H9 (cell line): ENCODE measurements at regions not wholly inside any gene's neighbourhood (a gene's known extent, or its start where the extent isn't known, plus 50 kb on each side); places are given as distances from the start of the nearest gene placed in this dataset.
"Not testable (repeated sequence)": the region's sequence is repeated elsewhere in the genome, so short reads cannot be mapped to it uniquely, and the experiment has no call there.

Source experiments
- DNase-seq: peaks from one replicate; pipeline ENCODE4 v3.0.0-alpha.2; 2017
- H2AFZ ChIP-seq: one replicate; pipeline ENCODE4 v1.6.1; 2013; ENCODE audit warnings: mild to moderate bottlenecking, low read length, control low read depth, moderate library complexity
- H2AK5ac ChIP-seq: 2 replicates; pipeline ENCODE4 v1.6.1; 2013; ENCODE audit warnings: low read length, control low read depth, mixed read lengths; ENCODE audit not compliant: insufficient read length
- H2BK120ac ChIP-seq: one replicate; pipeline ENCODE4 v1.6.1; 2013; ENCODE audit warnings: low read depth, mild to moderate bottlenecking, low read length, control low read depth, inconsistent platforms; ENCODE audit not compliant: poor library complexity, severe bottlenecking
- H2BK12ac ChIP-seq: 2 replicates; pipeline ENCODE4 v1.6.1; 2013; ENCODE audit warnings: low read length, control low read depth, mixed read lengths, low read depth; ENCODE audit not compliant: insufficient read length
- H2BK15ac ChIP-seq: 2 replicates; pipeline ENCODE4 v1.6.1; 2013; ENCODE audit warnings: low read depth, low read length, control low read depth
- H2BK20ac ChIP-seq: one replicate; pipeline ENCODE4 v1.6.1; 2013; ENCODE audit warnings: low read depth, mild to moderate bottlenecking, low read length, control low read depth, inconsistent platforms; ENCODE audit not compliant: poor library complexity, severe bottlenecking
- H2BK5ac ChIP-seq: 2 replicates; pipeline ENCODE4 v1.6.1; 2013; ENCODE audit warnings: low read length, control low read depth, mixed read lengths; ENCODE audit not compliant: insufficient read length
- H3K14ac ChIP-seq: 2 replicates; pipeline ENCODE4 v1.6.1; 2013; ENCODE audit warnings: low read length, control low read depth; ENCODE audit not compliant: insufficient read depth
- H3K18ac ChIP-seq: 2 replicates; pipeline ENCODE4 v1.6.1; 2013; ENCODE audit warnings: low read depth, mild to moderate bottlenecking, mixed read lengths, low read length, control low read depth; ENCODE audit not compliant: insufficient read length
- H3K23ac ChIP-seq: 2 replicates; pipeline ENCODE4 v1.6.1; 2013; ENCODE audit warnings: low read length, control low read depth, mixed read lengths, low read depth; ENCODE audit not compliant: insufficient read length
- H3K23me2 ChIP-seq: 2 replicates; pipeline ENCODE4 v1.6.1; 2013; ENCODE audit warnings: low read depth, mild to moderate bottlenecking, mixed read lengths, low read length, control low read depth; ENCODE audit not compliant: insufficient read length, poor library complexity, severe bottlenecking
- H3K27ac ChIP-seq: 2 replicates; pipeline ENCODE4 v1.5.1; 2013; ENCODE audit warnings: low read length, control low read depth, mixed read lengths, low read depth; ENCODE audit not compliant: insufficient read length
- H3K27me3 ChIP-seq: 2 replicates; pipeline ENCODE4 v1.6.1; 2013; ENCODE audit warnings: low read length, control low read depth, inconsistent platforms; ENCODE audit not compliant: insufficient read depth
- H3K4ac ChIP-seq: 2 replicates; pipeline ENCODE4 v1.6.1; 2013; ENCODE audit warnings: low read depth, mild to moderate bottlenecking, control low read depth, inconsistent platforms, low read length, moderate library complexity
- H3K4me1 ChIP-seq: 2 replicates; pipeline ENCODE4 v1.6.1; 2013; ENCODE audit warnings: low read length, control low read depth, inconsistent platforms; ENCODE audit not compliant: insufficient read depth
- H3K4me2 ChIP-seq: 2 replicates; pipeline ENCODE4 v1.6.1; 2013; ENCODE audit warnings: low read length, control low read depth, mixed read lengths; ENCODE audit not compliant: insufficient read length, insufficient read depth
- H3K56ac ChIP-seq: 2 replicates; pipeline ENCODE4 v1.6.1; 2013; ENCODE audit warnings: low read depth, mild to moderate bottlenecking, mixed read lengths, low read length, control low read depth; ENCODE audit not compliant: insufficient read length
- H3K79me1 ChIP-seq: 2 replicates; pipeline ENCODE4 v1.6.1; 2013; ENCODE audit warnings: low read depth, mild to moderate bottlenecking, moderate library complexity, low read length, control low read depth, inconsistent platforms; ENCODE audit not compliant: insufficient read depth, poor library complexity, severe bottlenecking
- H3K79me2 ChIP-seq: 2 replicates; pipeline ENCODE4 v1.6.1; 2013; ENCODE audit warnings: low read length, control low read depth, inconsistent platforms; ENCODE audit not compliant: insufficient read depth
- H3K9ac ChIP-seq: 2 replicates; pipeline ENCODE4 v1.6.1; 2013; ENCODE audit warnings: low read length, control low read depth, mixed read lengths; ENCODE audit not compliant: insufficient read length; ENCODE audit errors: extremely low read depth
- H3K9me3 ChIP-seq: one replicate; pipeline ENCODE4 v1.6.1; 2013; ENCODE audit warnings: low read depth, low read length, inconsistent platforms; ENCODE audit not compliant: control insufficient read depth
- H3T11ph ChIP-seq: one replicate; pipeline ENCODE4 v1.6.1; 2013; ENCODE audit warnings: mild to moderate bottlenecking, low read length, control low read depth, inconsistent platforms
- H4K20me1 ChIP-seq: one replicate; pipeline ENCODE4 v1.6.1; 2013; ENCODE audit not compliant: control insufficient read depth, insufficient read length, insufficient read depth
- H4K5ac ChIP-seq: 2 replicates; pipeline ENCODE4 v1.6.1; 2013; ENCODE audit warnings: low read depth, mild to moderate bottlenecking, mixed read lengths, low read length, control low read depth; ENCODE audit not compliant: insufficient read length
- H4K8ac ChIP-seq: replicated peaks from 2 replicates; pipeline ENCODE4 v1.6.1; 2013; ENCODE audit warnings: low read length, control low read depth, mixed read lengths, low read depth; ENCODE audit not compliant: insufficient read length
- H4K91ac ChIP-seq: 2 replicates; pipeline ENCODE4 v1.6.1; 2013; ENCODE audit warnings: low read depth, mild to moderate bottlenecking, moderate library complexity, mixed read lengths, low read length, control low read depth; ENCODE audit not compliant: insufficient read length
- H3K27ac Mint-ChIP-seq, 3 experiments: 2 replicates in 2 of 3; 3 replicates in 1 of 3; pipeline ENCODE4 v1.8.0; 2020 to 2021; ENCODE audit warnings: mixed read lengths in 3 of 3, mild to moderate bottlenecking in 1 of 3, moderate library complexity in 1 of 3
- H3K27me3 Mint-ChIP-seq: 2 replicates; pipeline ENCODE4 v1.8.0; 2021; ENCODE audit warnings: low read depth, mild to moderate bottlenecking, moderate library complexity, mixed read lengths
- H3K36me3 Mint-ChIP-seq, 3 experiments: 2 replicates in 2 of 3; 3 replicates in 1 of 3; pipeline ENCODE4 v1.8.0; 2020 to 2021; ENCODE audit warnings: low read depth in 3 of 3, mixed read lengths in 3 of 3; ENCODE audit not compliant: insufficient read depth in 1 of 3
- H3K4me1 Mint-ChIP-seq, 2 experiments: 2 replicates each; pipeline ENCODE4 v1.8.0; 2020; ENCODE audit warnings: mixed read lengths in 2 of 2
- H3K4me3 Mint-ChIP-seq, 2 experiments: 2 replicates in 1 of 2; 3 replicates in 1 of 2; pipeline ENCODE4 v1.8.0; 2020 to 2021; ENCODE audit warnings: mild to moderate bottlenecking in 2 of 2, mixed read lengths in 2 of 2, moderate library complexity in 1 of 2
- H3K9me3 Mint-ChIP-seq, 2 experiments: 2 replicates in 1 of 2; 3 replicates in 1 of 2; pipeline ENCODE4 v1.8.0; 2020; ENCODE audit warnings: mild to moderate bottlenecking in 2 of 2, mixed read lengths in 2 of 2, moderate library complexity in 1 of 2
- WGBS: extraction: QIAGEN DNeasy Blood & Tissue Kit; methylation state at CpG from one replicate; pipeline ENCODE4 v1.1.7; 2013; ENCODE audit warnings: missing lambda C conversion rate, low lambda C conversion rate, mixed read lengths; ENCODE audit not compliant: insufficient read length; ENCODE audit errors: extremely low coverage; 5-methylcytosine and 5-hydroxymethylcytosine counted together

DNA sequence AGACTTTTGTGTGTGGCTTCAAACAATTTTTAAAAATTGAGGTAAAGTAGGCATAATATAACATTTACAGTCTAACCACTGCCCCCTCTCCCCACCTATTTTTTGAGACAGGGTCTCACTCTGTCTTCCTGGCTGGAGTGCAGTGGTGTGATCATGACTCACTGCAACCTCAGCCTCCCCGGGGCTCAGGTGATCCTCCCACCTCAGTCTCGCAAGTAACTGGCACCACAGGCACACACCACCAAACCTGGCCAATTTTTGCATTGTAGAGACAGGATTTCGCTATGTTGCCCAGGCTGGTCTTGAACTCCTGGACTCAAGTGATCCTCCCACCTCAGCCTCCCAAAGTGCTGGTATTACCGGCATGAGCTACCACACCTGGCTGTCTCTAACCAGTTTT, 161.8 kb downstream of the GOSR1 start:
- H3K79me1 ChIP-seq, H3K14ac ChIP-seq, H3K27ac Mint-ChIP-seq, H3K4me3 Mint-ChIP-seq, H2AK5ac ChIP-seq, H3T11ph ChIP-seq, H3K27me3 ChIP-seq, H2BK20ac ChIP-seq, H3K27me3 Mint-ChIP-seq, H4K8ac ChIP-seq, H3K4ac ChIP-seq, H3K27ac ChIP-seq, H3K9me3 ChIP-seq, DNase-seq, H2BK5ac ChIP-seq, H3K23me2 ChIP-seq, H3K36me3 Mint-ChIP-seq, H3K4me2 ChIP-seq, H3K56ac ChIP-seq, H4K91ac ChIP-seq, H4K20me1 ChIP-seq, H2AFZ ChIP-seq, H3K18ac ChIP-seq, H3K4me1 ChIP-seq, H2BK120ac ChIP-seq, H3K9ac ChIP-seq, H3K79me2 ChIP-seq, H3K23ac ChIP-seq, H3K9me3 Mint-ChIP-seq, H2BK15ac ChIP-seq, H4K5ac ChIP-seq, H2BK12ac ChIP-seq: not testable (repeated sequence)
- H3K4me1 Mint-ChIP-seq, result peaks cover 3 to 10% of the 10 kb centered on the region in 2 experiments; a peak in 2 of 4 replicates
- WGBS, result no CpG with 5 or more reads among the region's 4 CpGs

DNA sequence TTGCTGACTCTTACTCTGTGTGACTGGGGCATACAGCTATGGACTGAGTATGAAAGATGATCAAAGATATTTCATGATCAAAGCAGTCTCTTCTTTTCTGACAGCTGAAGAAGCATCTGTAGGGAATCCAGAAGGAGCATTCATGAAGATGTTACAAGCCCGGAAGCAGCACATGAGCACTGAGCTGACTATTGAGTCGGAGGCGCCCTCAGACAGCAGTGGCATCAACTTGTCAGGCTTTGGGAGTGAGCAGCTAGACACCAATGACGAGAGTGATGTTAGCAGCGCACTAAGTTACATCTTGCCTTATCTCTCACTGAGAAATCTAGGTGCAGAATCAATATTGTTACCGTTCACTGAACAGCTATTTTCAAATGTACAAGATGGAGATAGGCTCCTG, 154.4 kb downstream of the GOSR1 start:
- H2AFZ ChIP-seq, H3K79me2 ChIP-seq, H3K27me3 Mint-ChIP-seq, H3K27me3 ChIP-seq, H3K9me3 Mint-ChIP-seq, H3K14ac ChIP-seq, H3K9me3 ChIP-seq, H3K27ac Mint-ChIP-seq, H3K4me1 ChIP-seq, H3K79me1 ChIP-seq, H2AK5ac ChIP-seq, H3K23ac ChIP-seq, H3K9ac ChIP-seq, H2BK120ac ChIP-seq, H3T11ph ChIP-seq, H3K4me2 ChIP-seq, H4K91ac ChIP-seq, H3K23me2 ChIP-seq, H4K8ac ChIP-seq, H2BK15ac ChIP-seq, DNase-seq, H4K20me1 ChIP-seq, H2BK5ac ChIP-seq, H3K56ac ChIP-seq, H4K5ac ChIP-seq, H3K18ac ChIP-seq, H3K4me1 Mint-ChIP-seq, H2BK20ac ChIP-seq, H2BK12ac ChIP-seq, H3K4ac ChIP-seq, H3K27ac ChIP-seq, H3K4me3 Mint-ChIP-seq: not testable (repeated sequence)
- peaks cover 5 to 22% (median 17%) of the 10 kb centered on the region in 3 experiments; a peak in 5 of 7 replicates for H3K36me3 Mint-ChIP-seq
- WGBS, result no CpG with 5 or more reads among the region's 6 CpGs
